Activated CD4-positive, alpha-beta memory T cell treated with anti-CD3 and anti-CD28 coated beads for 36 hours (primary cell): ENCODE measurements at regions not wholly inside any gene's neighbourhood (a gene's known extent, or its start where the extent isn't known, plus 50 kb on each side); places are given as distances from the start of the nearest gene placed in this dataset.
A peak's percentile ranks its signal among the peaks of the same experiment; 100 is the strongest.

ENCODE experiments used
- CTCF ChIA-PET: fragments of 350-600 bp; sonication (Branson Sonifier 250); formaldehyde crosslinking; loops from one replicate; lab custom pipeline; 2021; ENCODE audit warnings: antibody characterized with exemption, inconsistent platforms; lab: Charles Lee
- POLR2A ChIA-PET: fragments of 350-600 bp; sonication (Branson Sonifier 250); formaldehyde crosslinking; loops from one replicate; lab custom pipeline; 2021; ENCODE audit warnings: antibody characterized with exemption; lab: Charles Lee
- DNase-seq: peaks from one replicate; pipeline ENCODE4 v3.0.0-alpha.2; 2020
- H3K27ac Mint-ChIP-seq: one replicate; pipeline ENCODE4 v1.8.0; 2021; ENCODE audit warnings: mixed read lengths
- H3K27me3 Mint-ChIP-seq: one replicate; pipeline ENCODE4 v1.8.0; 2021; ENCODE audit warnings: mixed read lengths
- H3K36me3 Mint-ChIP-seq: one replicate; pipeline ENCODE4 v1.8.0; 2021; ENCODE audit warnings: mixed read lengths
- H3K4me1 Mint-ChIP-seq: one replicate; pipeline ENCODE4 v1.8.0; 2021; ENCODE audit warnings: low read depth, mixed read lengths
- H3K4me3 Mint-ChIP-seq: one replicate; pipeline ENCODE4 v1.8.0; 2021; ENCODE audit warnings: mild to moderate bottlenecking, mixed read lengths
- H3K9me3 Mint-ChIP-seq: one replicate; pipeline ENCODE4 v1.8.0; 2021; ENCODE audit warnings: mixed read lengths
- intact Hi-C: fragments of 100-400 bp; cut with micrococcal nuclease; formaldehyde crosslinking; loops from one replicate; pipeline ENCODE4 v1.15.1; 2023

DNA sequence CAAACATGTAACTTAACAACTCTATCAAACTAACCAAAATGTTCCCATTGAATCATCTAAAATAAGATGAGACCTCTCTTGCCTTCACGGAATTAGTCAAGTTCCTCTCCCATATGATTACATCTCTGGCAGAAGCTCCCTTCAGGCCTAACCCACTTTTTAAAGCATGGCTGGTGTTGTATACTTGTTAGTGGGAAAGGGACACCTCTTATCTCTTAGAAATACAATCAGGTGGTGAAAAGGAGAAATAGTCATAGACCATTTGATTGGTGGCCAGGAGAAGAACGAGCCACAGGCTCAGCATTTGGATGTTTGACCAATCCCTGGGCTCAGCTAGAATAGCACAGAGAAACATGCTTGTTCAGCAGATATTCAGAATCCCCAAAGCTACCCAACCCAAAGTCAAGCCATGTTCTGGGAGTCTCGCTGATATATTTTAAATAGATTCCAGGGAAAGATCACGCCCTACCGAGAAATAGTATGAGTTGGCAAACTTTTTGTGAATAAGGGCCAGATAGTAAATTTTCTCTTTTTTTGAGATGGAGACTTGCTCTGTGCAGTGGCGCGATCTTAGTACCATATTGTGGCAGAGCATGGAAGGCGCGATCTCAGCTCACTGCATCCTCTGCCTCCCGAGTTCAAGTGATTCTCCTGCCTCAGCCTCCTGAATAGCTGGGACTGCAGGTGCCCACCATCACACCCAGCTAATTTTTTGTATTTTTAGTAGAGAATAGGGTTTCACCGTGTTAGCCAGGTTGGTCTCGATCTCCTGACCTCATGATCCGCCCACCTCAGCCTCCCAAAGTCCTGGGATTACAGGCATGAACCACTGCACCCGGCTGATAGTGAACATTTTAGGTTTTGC lies 126.3 kb upstream of the MYLIP start:
- intact Hi-C loops, result no loop called here
- CTCF ChIA-PET, result no interaction called here
- POLR2A ChIA-PET, result no interaction called here

DNA sequence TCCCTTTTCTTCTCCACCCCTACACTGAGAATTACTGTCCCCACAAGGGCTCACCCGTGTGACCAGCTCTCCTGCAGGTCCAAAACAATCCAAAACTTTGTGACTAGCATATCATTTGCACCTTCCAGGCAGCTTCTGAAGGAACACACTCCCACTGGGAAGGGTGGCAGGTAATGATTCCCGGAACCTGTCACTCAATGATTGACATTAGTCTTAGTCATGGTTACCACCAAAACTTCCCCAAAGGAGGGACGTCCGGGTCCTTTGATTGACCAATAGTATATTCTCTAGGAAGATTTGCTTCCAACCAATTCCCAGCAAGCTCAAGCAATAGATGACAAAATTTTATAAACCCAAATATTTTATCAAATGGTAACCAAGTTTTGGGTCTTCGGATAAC lies 127.7 kb upstream of the MYLIP start:
- POLR2A ChIA-PET, result no interaction called here
- Mint-ChIP-seq H3K9me3 (no peaks in the 10 kb centered on the region), H3K27ac (no peak overlapping the region), H3K4me1 (no peaks in the 10 kb centered on the region), H3K36me3 (no peaks in the 10 kb centered on the region), H3K27me3 (peaks cover 11% of the 10 kb centered on the region), H3K4me3 (no peak overlapping the region)
- DNase-seq, result no peak
- intact Hi-C loops, result no loop called here
- CTCF ChIA-PET, result no interaction called here

More for the DNA sequence above, 126.3 kb upstream of the MYLIP start:
- H3K4me1 Mint-ChIP-seq, result no peaks in the 10 kb centered on the region
- H3K9me3 Mint-ChIP-seq, result no peaks in the 10 kb centered on the region
- no peak for DNase-seq
- no peak overlapping the region for H3K27ac Mint-ChIP-seq
- H3K36me3 Mint-ChIP-seq, result no peaks in the 10 kb centered on the region
- peaks cover 11% of the 10 kb centered on the region for H3K27me3 Mint-ChIP-seq
- no peak overlapping the region for H3K4me3 Mint-ChIP-seq

DNA sequence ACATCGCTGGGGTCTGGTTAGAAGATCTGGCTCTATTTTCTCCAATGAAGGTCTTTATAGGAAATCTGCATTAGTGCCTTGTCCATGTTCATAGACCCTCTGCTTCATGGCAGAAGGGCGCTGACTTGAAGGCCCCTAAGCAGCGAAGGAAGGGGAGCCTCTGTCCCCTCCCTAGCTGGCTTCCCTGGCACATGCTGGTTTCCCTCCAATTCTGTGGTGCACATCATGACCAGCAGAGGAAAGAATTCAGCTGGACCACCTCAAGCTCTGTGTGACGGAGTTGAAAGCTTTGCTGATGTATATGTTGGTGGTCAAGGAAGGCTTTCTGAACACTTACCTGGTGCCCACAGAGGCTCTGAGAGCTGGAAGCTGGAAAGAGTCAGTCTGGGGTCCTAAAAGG lies 129.7 kb upstream of the MYLIP start:
- Mint-ChIP-seq H3K27ac (no peak overlapping the region), H3K4me3 (no peak overlapping the region), H3K27me3 (peaks cover 9% of the 10 kb centered on the region), H3K9me3 (no peaks in the 10 kb centered on the region), H3K36me3 (no peaks in the 10 kb centered on the region), H3K4me1 (no peaks in the 10 kb centered on the region)
- intact Hi-C loops, result no loop called here
- ChIA-PET CTCF (no interaction called here), POLR2A (no interaction called here)
- DNase-seq, result no peak

DNA sequence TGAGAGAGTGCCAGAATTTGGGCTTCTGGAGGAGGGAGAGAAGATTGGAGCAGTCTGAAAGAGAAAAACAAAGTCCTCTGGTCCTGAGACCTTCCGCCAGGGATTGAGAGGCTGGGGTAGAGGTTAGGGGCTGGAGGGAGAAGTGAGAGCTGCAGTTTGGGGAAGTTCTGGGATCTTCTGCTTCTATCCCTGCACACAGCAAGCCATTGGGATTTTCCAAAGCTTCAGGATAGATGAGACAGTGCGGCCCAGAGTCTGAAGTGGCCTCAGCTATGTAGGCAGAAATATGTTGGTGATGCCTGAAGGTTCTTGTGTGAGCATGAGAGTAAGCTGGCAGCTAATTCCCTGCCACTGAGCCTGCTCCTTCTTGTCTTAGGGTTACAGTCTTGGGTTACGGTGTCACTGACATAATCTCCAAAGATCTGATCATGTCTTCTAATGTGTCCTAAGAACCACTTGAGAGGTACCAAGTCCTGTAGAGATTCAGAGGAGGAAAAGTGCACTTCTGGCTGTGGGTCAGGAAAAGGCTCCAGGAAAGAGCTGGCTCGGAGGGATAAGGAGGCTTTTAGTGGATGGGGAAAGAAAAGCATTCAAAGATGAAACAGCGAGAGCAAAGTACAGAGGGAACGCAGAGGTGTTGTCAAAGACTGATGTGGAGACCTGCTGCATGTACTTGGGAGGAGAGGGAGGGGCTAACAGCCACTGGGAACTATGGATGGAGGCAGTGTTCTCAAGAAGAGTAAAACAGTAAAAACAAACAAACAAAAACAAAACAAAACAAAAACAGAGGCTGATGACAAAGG lies 131.1 kb upstream of the MYLIP start:
- CTCF ChIA-PET, result no interaction called here
- H3K27ac Mint-ChIP-seq, result no peak overlapping the region
- intact Hi-C loops, result no loop called here
- POLR2A ChIA-PET, result no interaction called here
- no peak for DNase-seq
- H3K4me3 Mint-ChIP-seq, result no peak overlapping the region
- H3K27me3 Mint-ChIP-seq, result peaks cover 4% of the 10 kb centered on the region
- H3K36me3 Mint-ChIP-seq, result no peaks in the 10 kb centered on the region
- H3K9me3 Mint-ChIP-seq, result no peaks in the 10 kb centered on the region
- H3K4me1 Mint-ChIP-seq, result no peaks in the 10 kb centered on the region

DNA sequence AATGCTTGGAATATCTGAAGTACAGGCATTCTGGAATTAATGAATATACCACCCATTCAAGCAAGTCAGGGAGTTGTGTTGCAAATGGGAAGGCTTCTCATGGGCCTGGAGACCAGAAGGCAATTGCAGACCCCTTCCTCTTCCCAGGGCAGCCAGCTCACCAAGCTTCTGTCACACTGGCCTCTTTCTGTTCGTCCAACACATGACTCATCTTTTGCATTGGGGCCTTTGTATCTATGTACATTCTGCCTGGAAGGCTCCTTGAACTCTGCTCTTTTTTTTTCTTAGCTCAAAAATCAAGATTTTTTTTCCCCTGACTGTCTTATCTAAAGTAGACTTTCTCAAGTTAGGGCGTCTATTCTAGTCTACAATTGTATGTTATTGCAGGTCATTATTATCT lies 132.9 kb upstream of the MYLIP start:
- H3K4me3 Mint-ChIP-seq, result no peak overlapping the region
- H3K27me3 Mint-ChIP-seq, result peaks cover 4% of the 10 kb centered on the region
- H3K4me1 Mint-ChIP-seq, result no peaks in the 10 kb centered on the region
- DNase-seq, result no peak
- no peaks in the 10 kb centered on the region for H3K36me3 Mint-ChIP-seq
- no peak overlapping the region for H3K27ac Mint-ChIP-seq
- H3K9me3 Mint-ChIP-seq, result no peaks in the 10 kb centered on the region
- ChIA-PET POLR2A (no interaction called here), CTCF (no interaction called here)
- intact Hi-C loops, result no loop called here

DNA sequence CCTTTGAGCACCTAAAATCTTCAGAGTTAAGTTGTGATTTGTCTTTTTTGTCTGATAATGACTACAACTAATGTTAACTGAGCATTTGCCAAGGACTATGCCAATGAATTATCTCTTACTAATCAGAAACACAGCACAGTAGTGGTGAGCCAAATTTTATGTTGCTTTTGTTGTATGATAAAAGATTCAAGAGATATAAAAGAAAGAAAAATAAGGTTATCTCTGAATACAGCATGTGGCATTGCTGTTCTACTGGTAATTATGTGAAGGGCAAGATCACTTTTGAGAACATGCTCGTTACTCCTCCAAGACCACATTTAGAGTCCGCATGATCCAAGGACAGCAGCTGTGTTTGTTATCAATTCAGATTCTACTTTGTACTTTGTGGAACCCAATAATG lies 133.4 kb upstream of the MYLIP start:
- Mint-ChIP-seq H3K4me1 (no peaks in the 10 kb centered on the region), H3K36me3 (no peaks in the 10 kb centered on the region), H3K4me3 (no peak overlapping the region), H3K27ac (no peak overlapping the region), H3K9me3 (no peaks in the 10 kb centered on the region), H3K27me3 (peaks cover 4% of the 10 kb centered on the region)
- DNase-seq, result no peak
- POLR2A ChIA-PET, result no interaction called here
- CTCF ChIA-PET, result no interaction called here
- intact Hi-C loops, result no loop called here

DNA sequence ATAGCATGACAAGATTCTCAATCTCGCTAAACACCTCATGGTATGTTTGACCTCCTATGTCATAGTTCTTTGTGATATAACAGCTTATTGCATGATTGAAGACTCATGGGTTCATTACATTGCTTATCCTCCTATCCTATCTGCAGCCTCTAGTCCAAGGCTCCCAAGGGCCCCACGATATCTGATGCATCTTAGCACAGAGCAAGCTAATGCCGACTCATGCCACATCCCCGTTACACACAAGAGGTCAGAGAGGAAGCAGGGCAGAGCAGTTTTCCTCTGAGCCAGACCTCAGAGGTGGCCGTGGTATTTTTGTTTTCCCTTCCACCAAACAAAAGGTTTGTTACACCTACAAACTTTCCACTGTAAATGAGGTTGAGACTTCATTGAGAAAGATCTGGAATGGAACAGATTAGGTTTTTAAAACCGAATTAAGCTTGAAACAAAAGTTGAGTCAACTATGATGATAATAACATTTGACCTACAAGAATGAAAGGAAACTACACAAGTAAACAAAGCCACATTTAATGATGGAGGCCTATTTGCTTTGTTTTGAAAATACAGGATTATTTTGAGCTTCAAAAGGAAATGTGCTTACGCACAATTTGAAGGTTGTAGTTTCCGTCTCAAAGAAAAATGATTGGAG lies 133.9 kb upstream of the MYLIP start:
- Mint-ChIP-seq H3K9me3 (no peaks in the 10 kb centered on the region), H3K36me3 (no peaks in the 10 kb centered on the region)

DNA sequence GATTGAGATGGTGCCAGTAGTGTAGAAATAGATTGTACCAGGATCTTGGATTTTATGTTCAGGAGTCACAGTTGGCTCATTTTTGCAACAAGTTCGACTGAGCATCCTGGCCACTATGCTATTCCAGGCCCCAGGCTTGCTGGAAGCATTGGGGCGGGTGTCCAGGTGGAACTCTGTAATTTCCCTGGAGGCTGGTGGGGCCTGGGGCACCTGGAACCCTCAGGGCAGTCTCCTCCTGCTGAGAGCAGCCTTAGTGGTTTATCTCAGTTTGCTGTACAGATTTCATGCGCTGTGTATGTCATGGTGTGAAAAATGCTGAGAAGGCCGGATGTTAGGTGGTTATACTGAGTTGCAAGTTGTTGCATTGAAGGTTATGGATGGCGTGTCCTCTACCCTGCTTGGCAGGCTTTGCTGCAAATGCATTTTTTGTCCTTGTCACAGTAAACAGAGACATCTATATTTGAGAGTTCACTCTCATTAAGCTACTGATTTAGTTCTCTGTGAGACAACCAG lies 135.1 kb upstream of the MYLIP start:
- Mint-ChIP-seq H3K9me3 (no peaks in the 10 kb centered on the region), H3K36me3 (no peaks in the 10 kb centered on the region), H3K4me3 (no peak overlapping the region), H3K27me3 (peaks cover 4% of the 10 kb centered on the region), H3K4me1 (peaks cover 6% of the 10 kb centered on the region), H3K27ac (no peak overlapping the region)
- CTCF ChIA-PET, result no interaction called here
- no peak for DNase-seq
- intact Hi-C loops, result no loop called here
- POLR2A ChIA-PET, result no interaction called here

More for the DNA sequence above, 133.9 kb upstream of the MYLIP start:
- no peak overlapping the region for H3K27ac Mint-ChIP-seq
- H3K27me3 Mint-ChIP-seq, result peaks cover 4% of the 10 kb centered on the region
- no peak for DNase-seq
- POLR2A ChIA-PET, result no interaction called here
- H3K4me3 Mint-ChIP-seq, result no peak overlapping the region
- intact Hi-C loops, result no loop called here
- CTCF ChIA-PET, result no interaction called here
- H3K4me1 Mint-ChIP-seq, result no peaks in the 10 kb centered on the region

DNA sequence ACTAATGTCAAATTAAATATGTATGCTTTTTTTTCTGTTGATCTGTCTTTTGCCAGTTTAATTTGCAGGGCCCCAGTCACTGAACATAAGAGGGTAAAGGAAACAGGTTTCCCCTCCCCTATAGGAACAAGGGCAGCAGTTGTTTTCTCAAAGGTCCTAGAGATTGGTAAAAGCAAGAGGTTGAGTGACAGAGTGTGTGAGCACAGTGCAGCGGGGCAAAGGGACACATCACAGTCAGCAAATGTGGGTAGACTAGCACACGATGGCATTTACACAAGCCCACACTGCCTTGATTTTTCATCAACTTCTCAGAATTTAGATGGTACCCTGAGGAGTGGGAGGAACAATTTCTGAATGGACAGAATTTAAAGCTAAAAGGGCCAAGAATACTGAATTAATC lies 138.7 kb upstream of the MYLIP start:
- intact Hi-C loops, result no loop called here
- Mint-ChIP-seq H3K4me1 (peaks cover 6% of the 10 kb centered on the region), H3K9me3 (no peaks in the 10 kb centered on the region), H3K36me3 (no peaks in the 10 kb centered on the region), H3K27me3 (peaks cover 2% of the 10 kb centered on the region), H3K4me3 (no peak overlapping the region), H3K27ac (no peak overlapping the region)
- ChIA-PET POLR2A (no interaction called here), CTCF (interaction anchor here (1.5 kb wide), 1 partner anchor 299 kb away, joined by 4 read pairs; no protein-coding TSS in a partner anchor)
- DNase-seq, result no peak

DNA sequence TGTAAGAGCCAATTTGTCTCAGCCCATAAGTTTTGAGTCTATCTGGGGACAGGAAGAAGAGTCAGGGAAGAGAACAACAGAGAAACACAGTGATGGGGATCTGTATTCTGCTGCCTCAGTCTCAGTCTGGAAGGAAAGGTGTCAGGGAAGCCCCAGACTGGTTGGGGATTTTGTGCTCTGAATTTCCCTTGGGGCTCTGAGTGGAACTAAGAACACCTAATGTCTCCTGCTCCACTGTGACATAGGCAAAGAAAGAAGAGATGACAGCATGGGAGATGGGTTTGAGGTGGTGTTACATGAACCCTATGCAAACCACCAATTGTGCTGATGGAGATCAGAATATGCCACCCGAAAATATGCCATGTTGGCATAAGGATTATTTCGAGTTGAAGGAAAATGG lies 139.5 kb upstream of the MYLIP start:
- no peak overlapping the region for H3K27ac Mint-ChIP-seq
- ChIA-PET POLR2A (no interaction called here), CTCF (no interaction called here)
- no peaks in the 10 kb centered on the region for H3K9me3 Mint-ChIP-seq
- peaks cover 6% of the 10 kb centered on the region for H3K4me1 Mint-ChIP-seq
- H3K36me3 Mint-ChIP-seq, result no peaks in the 10 kb centered on the region
- intact Hi-C loops, result no loop called here
- no peaks in the 10 kb centered on the region for H3K27me3 Mint-ChIP-seq
- peak; percentile 16 for DNase-seq
- no peak overlapping the region for H3K4me3 Mint-ChIP-seq

DNA sequence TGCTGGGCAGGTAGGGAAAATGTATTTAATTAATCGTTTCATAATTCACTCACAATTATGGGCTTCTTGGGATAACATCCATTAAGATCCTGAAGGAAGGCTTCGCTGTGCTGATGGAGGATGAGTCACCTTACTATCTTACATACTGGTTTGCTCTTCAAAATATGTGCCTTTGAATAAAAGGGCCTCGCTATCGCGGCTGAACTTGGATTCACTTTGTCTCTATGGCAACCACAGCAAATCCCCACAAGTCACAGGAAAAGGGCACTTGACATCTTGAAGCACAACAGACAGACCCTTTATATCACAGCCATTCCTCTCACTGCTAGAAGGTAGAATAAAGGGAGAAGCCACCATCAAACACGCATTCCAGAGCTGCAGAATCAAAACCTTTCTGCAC lies 141.3 kb upstream of the MYLIP start:
- intact Hi-C loops, result no loop called here
- CTCF ChIA-PET, result interaction anchor here (0.9 to 1.0 kb wide), 2 partner anchors 11 to 296 kb away, joined by 3 to 5 read pairs; no protein-coding TSS in a partner anchor
- DNase-seq, result no peak
- Mint-ChIP-seq H3K36me3 (no peaks in the 10 kb centered on the region), H3K4me3 (no peak overlapping the region), H3K27me3 (no peaks in the 10 kb centered on the region), H3K4me1 (peaks cover 6% of the 10 kb centered on the region), H3K27ac (no peak overlapping the region), H3K9me3 (no peaks in the 10 kb centered on the region)
- POLR2A ChIA-PET, result no interaction called here

DNA sequence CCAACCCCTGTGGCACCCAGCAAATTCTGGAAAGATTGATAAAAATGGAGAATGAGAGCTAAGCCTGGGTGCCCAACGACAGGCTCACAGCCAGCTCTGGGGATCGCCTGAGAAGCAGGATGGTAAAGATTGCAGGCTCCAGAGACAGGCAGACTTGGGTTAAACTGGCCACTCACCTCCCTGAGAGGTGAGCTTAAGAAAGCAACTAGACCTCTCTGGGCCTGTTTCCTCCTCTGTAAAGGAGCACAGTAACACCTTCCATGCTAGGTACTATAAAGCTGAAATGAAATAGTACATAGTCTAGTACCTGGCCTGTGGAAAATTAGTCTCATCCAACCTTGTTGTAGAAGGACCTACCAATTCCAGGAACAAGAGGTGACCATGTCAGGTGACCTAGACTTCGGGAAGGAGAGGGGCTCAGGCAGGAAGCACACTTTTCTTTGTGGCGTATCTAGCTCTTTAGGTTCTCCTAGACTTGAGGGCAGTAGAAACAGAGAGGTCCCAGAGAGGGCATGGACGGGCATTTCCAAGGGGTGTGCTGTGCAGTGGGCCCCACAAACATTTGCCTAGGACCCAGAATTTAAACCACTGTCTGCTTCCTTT lies 142.8 kb upstream of the MYLIP start:
- POLR2A ChIA-PET, result no interaction called here
- no peak for DNase-seq
- Mint-ChIP-seq H3K27ac (no peak overlapping the region), H3K36me3 (no peaks in the 10 kb centered on the region), H3K27me3 (peaks cover 8% of the 10 kb centered on the region), H3K4me1 (peaks cover 6% of the 10 kb centered on the region), H3K4me3 (no peak overlapping the region), H3K9me3 (no peaks in the 10 kb centered on the region)
- intact Hi-C loops, result no loop called here
- CTCF ChIA-PET, result interaction anchor here (1.2 kb wide), 1 partner anchor 295 kb away, joined by 4 read pairs; no protein-coding TSS in a partner anchor
